Adrenal gland (tissue), 9 donors: ENCODE measurements at regions not wholly inside any gene's neighbourhood (a gene's known extent, or its start where the extent isn't known, plus 50 kb on each side); places are given as distances from the start of the nearest gene placed in this dataset.
A peak's percentile ranks its signal among the peaks of the same experiment; 100 is the strongest.

Source experiments
- DNase-seq, 7 donors: peaks; one replicate each; pipeline ENCODE4 v3.0.0-alpha.2; 2019 to 2020
- H3K27ac ChIP-seq, 5 donors: fragments of 200-600 bp; sonication (generic) in 4 of 5; 1 replicate in 3 of 5; 2 replicates in 2 of 5; pipeline versions ENCODE4 v1.5.1 to v1.8.0; 2016 to 2020; ENCODE audit warnings: mild to moderate bottlenecking in 1 of 5
- H3K27me3 ChIP-seq: fragments of 200-600 bp; 2 replicates; pipeline ENCODE4 v1.8.0; 2021
- H3K36me3 ChIP-seq, 2 donors: fragments of 200-600 bp; replicated peaks in 1 of 2; 1 replicate in 1 of 2; 2 replicates in 1 of 2; pipeline versions ENCODE4 v1.5.1 to v1.8.0; 2018 to 2022
- H3K4me1 ChIP-seq, 2 donors: fragments of 200-600 bp; replicated peaks in 1 of 2; 1 replicate in 1 of 2; 2 replicates in 1 of 2; pipeline versions ENCODE4 v1.5.1 to v1.8.0; 2018 to 2021
- H3K4me3 ChIP-seq, 4 donors: fragments of 200-600 bp; sonication (generic) in 3 of 4; one replicate each; pipeline ENCODE4 v1.5.1; 2016 to 2018
- H3K9me3 ChIP-seq, 3 donors: fragments of 200-600 bp; sonication (generic) in 1 of 3; replicated peaks in 1 of 3; 1 replicate in 2 of 3; 2 replicates in 1 of 3; pipeline versions ENCODE4 v1.5.1 to v1.8.0; 2016 to 2021
- CTCF ChIP-seq, 6 experiments: fragments of 450-650 bp in 4 of 6; fragments of 200-600 bp in 2 of 6; sonication (generic) in 1 of 6; IDR thresholded peaks; 1 replicate in 5 of 6; 2 replicates in 1 of 6; pipeline versions ENCODE4 v1.5.1 to v1.8.0; 2016 to 2021; ENCODE audit warnings: antibody characterized with exemption in 6 of 6, mild to moderate bottlenecking in 2 of 6, moderate library complexity in 1 of 6
- POLR2A ChIP-seq, 2 donors: fragments of 450-650 bp; IDR thresholded peaks; one replicate each; pipeline ENCODE4 v1.6.1; 2017; ENCODE audit warnings: antibody characterized with exemption in 2 of 2, mild to moderate bottlenecking in 2 of 2, moderate library complexity in 1 of 2
- WGBS, 4 donors: extraction: QIAGEN DNeasy Blood & Tissue Kit in 2 of 4; methylation state at CpG; one replicate each; pipeline versions ENCODE4 v1.1.5 to v1.1.7; 2013 to 2017; 5-methylcytosine and 5-hydroxymethylcytosine counted together
- intact Hi-C, 2 donors: fragments of 100-400 bp; cut with DNase I; formaldehyde crosslinking; loops; one replicate each; pipeline versions ENCODE4 v1.14.1 to v1.15.0; 2022 to 2023
- donor health status: healthy with polysubstance abuse.
- donor health status: Bipolar disorder and iron deficiency.
- donor health status: DM: yes; HTN: yes; CAD: no.
- donor health status: DM: no; HTN: no; CAD: no.
- donor health status: DM: no; HTN: no; CAD: no.

- no peaks in the 10 kb centered on the region for H3K27me3 ChIP-seq
- intact Hi-C loops, result no loop called here
- WGBS, 4 donors, result 29 to 33% (median 31%) methylated on average over 7 of the region's 7 CpGs
- peaks cover 3 to 11% of the 10 kb centered on the region in 2 donors for H3K4me1 ChIP-seq
- no peaks in the 10 kb centered on the region for H3K36me3 ChIP-seq
- peak overlapping the region; percentile 17 to 74 (median 33) for H3K27ac ChIP-seq
- H3K9me3 ChIP-seq, result no peaks in the 10 kb centered on the region
- peak overlapping the region in 2 of 4 donors; percentile 19 to 28 for H3K4me3 ChIP-seq
- TF ChIP-seq POLR2A (IDR thresholded peaks at IDR 0.05) (no peak), CTCF (IDR thresholded peaks at IDR 0.05) (no peak)
- peak in 2 of 7 donors; percentile 10 to 37 for DNase-seq
Measured at GRCh38 chr6:76814496-76815458, 648.5 kb downstream of the HTR1B start.

- Histone ChIP-seq H3K27ac (no peak overlapping the region), H3K36me3 (no peaks in the 10 kb centered on the region), H3K27me3 (no peaks in the 10 kb centered on the region), H3K4me1 (peaks cover 3 to 7% of the 10 kb centered on the region in 2 donors), H3K4me3 (no peak overlapping the region), H3K9me3 (no peaks in the 10 kb centered on the region)
- intact Hi-C loops, result no loop called here
- no peak for TF ChIP-seq CTCF (IDR thresholded peaks at IDR 0.05)
- TF ChIP-seq POLR2A (IDR thresholded peaks at IDR 0.05), result no peak
- 93 to 99% (median 96%) methylated on average over 8 to 13 of the region's 13 CpGs for WGBS, 4 donors
- no peak for DNase-seq
Measured at GRCh38 chr6:76810286-76810685, 653.0 kb downstream of the HTR1B start.

- TF ChIP-seq CTCF (IDR thresholded peaks at IDR 0.05) (no peak), POLR2A (IDR thresholded peaks at IDR 0.05) (no peak)
- no peaks in the 10 kb centered on the region for H3K27me3 ChIP-seq
- H3K9me3 ChIP-seq, result peaks cover 0 to 7% (median 0%) of the 10 kb centered on the region in 3 donors
- WGBS, 4 donors, result 89 to 96% (median 95%) methylated on average over 3 to 5 of the region's 5 CpGs
- no peaks in the 10 kb centered on the region for H3K4me1 ChIP-seq
- no peak overlapping the region for H3K4me3 ChIP-seq
- no peaks in the 10 kb centered on the region for H3K36me3 ChIP-seq
- no peak overlapping the region for H3K27ac ChIP-seq
- intact Hi-C loops, result no loop called here
- no peak for DNase-seq
Measured at GRCh38 chr6:76803038-76803580, 660.2 kb downstream of the HTR1B start.

GRCh38 chr6:76792394-76792793 lies 670.9 kb downstream of the HTR1B start:
- H3K4me1 ChIP-seq, result no peaks in the 10 kb centered on the region
- WGBS, 4 donors, result 92 to 100% (median 98%) methylated on average over 1 of the region's 1 CpG
- peaks cover 0 to 7% (median 0%) of the 10 kb centered on the region in 3 donors for H3K9me3 ChIP-seq
- no peaks in the 10 kb centered on the region for H3K27me3 ChIP-seq
- no peak overlapping the region for H3K4me3 ChIP-seq
- no peak for DNase-seq
- TF ChIP-seq POLR2A (IDR thresholded peaks at IDR 0.05) (no peak), CTCF (IDR thresholded peaks at IDR 0.05) (no peak)
- intact Hi-C loops, result no loop called here
- H3K27ac ChIP-seq, result no peak overlapping the region
- no peaks in the 10 kb centered on the region for H3K36me3 ChIP-seq
